ENCODE measurements at regions not wholly inside any gene's neighbourhood (a gene's known extent, or its start where the extent isn't known, plus 50 kb on each side); places are given as distances from the start of the nearest gene placed in this dataset.

- Histone ChIP-seq H3K27me3 (peaks cover 7 to 56% (median 10%) of the 10 kb centered on the region in 3 donors), H3K4me3 (no peak overlapping the region), H3K9me3 (no peaks in the 10 kb centered on the region), H3K27ac (no peak overlapping the region), H3K36me3 (no peaks in the 10 kb centered on the region), H3K4me1 (no peaks in the 10 kb centered on the region)
- intact Hi-C loops (cut with DNase I) = no loop called here
- 32 to 55% methylated on average over 5 of the region's 5 CpGs for WGBS, 2 donors
- DNase-seq = no peak
- no peak for TF ChIP-seq CTCF (IDR thresholded peaks at IDR 0.05)
- TF ChIP-seq POLR2AphosphoS5 (IDR thresholded peaks at IDR 0.05) = no peak
- TF ChIP-seq POLR2A (IDR thresholded peaks at IDR 0.05) = no peak
- no peak for TF ChIP-seq EP300 (IDR thresholded peaks at IDR 0.05)
Observed at GRCh38 chr20:39108746-39109145, 146.6 kb downstream of the DHX35 start.

- no peak for DNase-seq
- H3K27ac ChIP-seq = no peak overlapping the region
- no peaks in the 10 kb centered on the region for H3K36me3 ChIP-seq
- H3K4me3 ChIP-seq = no peak overlapping the region
- no peaks in the 10 kb centered on the region for H3K4me1 ChIP-seq
- H3K27me3 ChIP-seq = peaks cover 7 to 56% (median 10%) of the 10 kb centered on the region in 3 donors
- 75 to 80% methylated on average over 5 of the region's 5 CpGs for WGBS, 2 donors
- H3K9me3 ChIP-seq = no peaks in the 10 kb centered on the region
- intact Hi-C loops (cut with DNase I) = no loop called here
- TF ChIP-seq POLR2A (IDR thresholded peaks at IDR 0.05) = no peak
- TF ChIP-seq EP300 (IDR thresholded peaks at IDR 0.05) = no peak
- TF ChIP-seq CTCF (IDR thresholded peaks at IDR 0.05) = no peak
- no peak for TF ChIP-seq POLR2AphosphoS5 (IDR thresholded peaks at IDR 0.05)
Observed at GRCh38 chr20:39107741-39108140, 145.6 kb downstream of the DHX35 start.

GRCh38 chr20:39106791-39107190, 144.6 kb downstream of the DHX35 start:
- TF ChIP-seq CTCF (IDR thresholded peaks at IDR 0.05) (no peak), POLR2A (IDR thresholded peaks at IDR 0.05) (no peak), EP300 (IDR thresholded peaks at IDR 0.05) (no peak), POLR2AphosphoS5 (IDR thresholded peaks at IDR 0.05) (no peak)
- Histone ChIP-seq H3K4me3 (no peak overlapping the region), H3K4me1 (no peaks in the 10 kb centered on the region), H3K9me3 (no peaks in the 10 kb centered on the region), H3K27ac (no peak overlapping the region), H3K27me3 (peaks cover 7 to 49% (median 10%) of the 10 kb centered on the region in 3 donors), H3K36me3 (no peaks in the 10 kb centered on the region)
- WGBS, 2 donors = 64 to 78% methylated on average over 3 of the region's 3 CpGs
- intact Hi-C loops (cut with DNase I) = no loop called here
- DNase-seq = no peak

- no peak for TF ChIP-seq CTCF (IDR thresholded peaks at IDR 0.05)
- Histone ChIP-seq H3K4me1 (no peaks in the 10 kb centered on the region), H3K36me3 (no peaks in the 10 kb centered on the region), H3K27me3 (peaks cover 7 to 44% (median 10%) of the 10 kb centered on the region in 3 donors), H3K9me3 (no peaks in the 10 kb centered on the region), H3K27ac (no peak overlapping the region), H3K4me3 (no peak overlapping the region)
- DNase-seq = no peak
- intact Hi-C loops (cut with DNase I) = no loop called here
- 92 to 93% methylated on average over 5 of the region's 5 CpGs for WGBS, 2 donors
Observed at GRCh38 chr20:39105551-39105950, 143.4 kb downstream of the DHX35 start.

GRCh38 chr20:39103732-39104131, 141.6 kb downstream of the DHX35 start:
- WGBS, 2 donors = 90 to 97% methylated on average over 1 of the region's 1 CpG
- intact Hi-C loops (cut with DNase I) = no loop called here
- Histone ChIP-seq H3K9me3 (no peaks in the 10 kb centered on the region), H3K27me3 (peaks cover 0 to 26% (median 0%) of the 10 kb centered on the region in 3 donors), H3K4me1 (no peaks in the 10 kb centered on the region), H3K36me3 (no peaks in the 10 kb centered on the region), H3K4me3 (no peak overlapping the region), H3K27ac (no peak overlapping the region)
- DNase-seq = no peak
- TF ChIP-seq POLR2A (IDR thresholded peaks at IDR 0.05) = no peak
- TF ChIP-seq CTCF (IDR thresholded peaks at IDR 0.05) = no peak

Measured in sigmoid colon (tissue), 6 donors.